A673 (cell line): ENCODE measurements at regions not wholly inside any gene's neighbourhood (a gene's known extent, or its start where the extent isn't known, plus 50 kb on each side); places are given as distances from the start of the nearest gene placed in this dataset.

Experiments
- CTCF ChIP-seq: fragments of 300-800, 200-600 bp; sonication (generic); conservative IDR thresholded peaks from 2 replicates; pipeline ENCODE4 v1.5.1; 2017; ENCODE audit warnings: low read depth, mild to moderate bottlenecking, antibody characterized with exemption, low read length, moderate library complexity, mixed read lengths
- EZH2 ChIP-seq: fragments of 200-600 bp; sonication (generic); IDR thresholded peaks from 2 replicates; pipeline ENCODE4 v1.6.1; 2017; ENCODE audit warnings: borderline replicate concordance, low read depth, mild to moderate bottlenecking, mixed read lengths, antibody characterized with exemption, low read length; ENCODE audit not compliant: poor library complexity, severe bottlenecking

- TF ChIP-seq CTCF (no peak), EZH2 (no peak)
Observed at GRCh38 chr13:33953203-33953602, 135.3 kb downstream of the RFC3 start.
